Fibroblast of villous mesenchyme (primary cell): ENCODE measurements at regions not wholly inside any gene's neighbourhood (a gene's known extent, or its start where the extent isn't known, plus 50 kb on each side); places are given as distances from the start of the nearest gene placed in this dataset. TPM values are rescaled to one million over a fixed set of nuclear protein-coding genes. Genes with fewer than 3 reads are reported as not detected.

Experiments used
- DNase-seq: peaks from one replicate; pipeline ENCODE4 v3.0.0-alpha.2; 2010; ENCODE audit warnings: low read depth
- H3K4me3 ChIP-seq: 2 replicates; pipeline ENCODE4 v1.5.1; 2011; ENCODE audit warnings: low read depth, mild to moderate bottlenecking, low read length
- small RNA-seq: library from RNA; depleted of rRNA; stranded (forward); fragments of <200 nt; gene quantifications from one replicate; pipeline ENCODE3, GENCODE V24; 2012
- TF ChIP-seq, protein P1 (sequence below): IDR thresholded peaks from 2 replicates; pipeline ENCODE4 v1.5.1; 2012; ENCODE audit warnings: low read depth, mild to moderate bottlenecking, low read length; ENCODE audit not compliant: insufficient read depth

DNA sequence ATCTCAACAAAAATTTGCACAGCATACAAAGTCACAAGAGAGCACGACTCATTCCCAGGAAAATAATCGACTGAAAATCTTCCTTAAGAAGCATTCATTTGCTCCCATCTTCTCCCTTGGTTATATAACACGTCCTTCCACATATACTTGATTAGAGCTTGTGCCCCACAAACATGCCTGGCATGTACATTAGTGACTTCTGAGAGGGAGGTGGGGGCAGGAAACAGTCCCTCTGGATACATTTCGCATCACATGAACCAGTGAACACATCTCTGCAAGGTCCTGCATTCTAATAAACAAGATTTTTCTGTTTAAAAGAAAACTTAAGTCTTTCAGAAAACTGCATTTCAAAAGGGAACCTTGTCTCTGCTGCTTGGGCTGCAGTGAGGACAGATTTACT lies 54.1 kb upstream of the IGLL5 start:
- TF ChIP-seq, protein P1, sequence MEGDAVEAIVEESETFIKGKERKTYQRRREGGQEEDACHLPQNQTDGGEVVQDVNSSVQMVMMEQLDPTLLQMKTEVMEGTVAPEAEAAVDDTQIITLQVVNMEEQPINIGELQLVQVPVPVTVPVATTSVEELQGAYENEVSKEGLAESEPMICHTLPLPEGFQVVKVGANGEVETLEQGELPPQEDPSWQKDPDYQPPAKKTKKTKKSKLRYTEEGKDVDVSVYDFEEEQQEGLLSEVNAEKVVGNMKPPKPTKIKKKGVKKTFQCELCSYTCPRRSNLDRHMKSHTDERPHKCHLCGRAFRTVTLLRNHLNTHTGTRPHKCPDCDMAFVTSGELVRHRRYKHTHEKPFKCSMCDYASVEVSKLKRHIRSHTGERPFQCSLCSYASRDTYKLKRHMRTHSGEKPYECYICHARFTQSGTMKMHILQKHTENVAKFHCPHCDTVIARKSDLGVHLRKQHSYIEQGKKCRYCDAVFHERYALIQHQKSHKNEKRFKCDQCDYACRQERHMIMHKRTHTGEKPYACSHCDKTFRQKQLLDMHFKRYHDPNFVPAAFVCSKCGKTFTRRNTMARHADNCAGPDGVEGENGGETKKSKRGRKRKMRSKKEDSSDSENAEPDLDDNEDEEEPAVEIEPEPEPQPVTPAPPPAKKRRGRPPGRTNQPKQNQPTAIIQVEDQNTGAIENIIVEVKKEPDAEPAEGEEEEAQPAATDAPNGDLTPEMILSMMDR: no peak
- no peak for DNase-seq
- H3K4me3 ChIP-seq: no peak overlapping the region

DNA sequence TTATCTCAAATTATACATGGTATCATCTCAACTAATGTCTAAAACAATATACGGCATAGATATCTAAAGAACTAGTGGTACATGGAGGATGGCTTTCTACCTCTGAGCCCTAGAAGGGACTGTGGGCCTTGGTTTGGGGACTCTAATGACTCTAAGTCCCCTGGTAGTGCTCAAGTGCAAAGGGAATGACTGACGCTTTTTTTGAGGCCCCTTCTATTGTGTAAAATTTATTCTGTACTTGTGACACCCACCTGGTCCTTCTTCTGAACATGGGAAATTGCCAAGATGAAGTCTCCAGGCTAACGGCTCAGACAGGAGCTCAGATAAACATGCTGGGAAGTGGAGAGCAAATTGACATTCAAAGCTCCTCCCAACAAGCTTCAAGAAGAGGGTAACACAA lies 53.4 kb upstream of the IGLL5 start:
- TF ChIP-seq, protein P1: no peak
- DNase-seq: no peak
- H3K4me3 ChIP-seq: no peak overlapping the region

DNA sequence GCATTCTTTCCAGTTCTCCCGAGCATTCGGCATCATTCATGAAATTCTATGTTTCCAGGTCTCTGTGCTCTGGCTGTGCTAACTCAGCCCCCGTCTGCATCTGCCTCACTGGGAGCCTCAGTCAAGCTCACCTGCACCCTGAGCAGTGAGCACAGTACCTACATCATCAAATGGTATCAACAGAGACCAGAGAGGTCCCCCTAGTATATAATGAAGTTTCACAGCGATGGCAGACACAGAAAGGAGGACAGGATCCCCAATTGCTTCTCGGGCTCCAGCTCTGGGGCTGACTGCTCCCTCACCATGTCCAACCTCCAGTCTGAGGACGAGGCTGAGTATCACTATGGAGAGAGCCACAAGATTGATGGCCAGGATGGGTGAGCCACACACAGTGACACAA lies 52.8 kb upstream of the IGLL5 start:
- DNase-seq: no peak
- H3K4me3 ChIP-seq: no peak overlapping the region
- TF ChIP-seq, protein P1: no peak

DNA sequence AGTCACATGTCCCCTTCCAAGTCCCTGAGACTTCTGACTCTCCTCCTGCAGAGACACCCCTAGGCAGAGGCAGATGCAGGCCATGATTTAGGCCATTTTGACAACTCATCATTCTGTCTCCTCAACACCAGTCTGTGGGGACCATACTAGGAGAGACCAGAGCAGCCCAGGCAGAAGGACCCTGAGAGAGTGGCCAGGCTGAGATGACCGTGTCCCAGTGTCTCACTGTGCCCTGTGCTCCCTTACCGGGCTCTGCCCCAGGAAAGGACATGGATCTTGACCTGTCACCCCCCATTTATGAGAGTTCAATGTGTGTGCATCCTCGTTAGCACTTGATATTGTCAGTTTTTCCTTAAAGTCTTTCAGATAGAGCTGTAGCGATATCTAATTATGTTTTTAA lies 52.4 kb upstream of the IGLL5 start:
- no peak for DNase-seq
- H3K4me3 ChIP-seq: no peak overlapping the region
- TF ChIP-seq, protein P1: no peak

DNA sequence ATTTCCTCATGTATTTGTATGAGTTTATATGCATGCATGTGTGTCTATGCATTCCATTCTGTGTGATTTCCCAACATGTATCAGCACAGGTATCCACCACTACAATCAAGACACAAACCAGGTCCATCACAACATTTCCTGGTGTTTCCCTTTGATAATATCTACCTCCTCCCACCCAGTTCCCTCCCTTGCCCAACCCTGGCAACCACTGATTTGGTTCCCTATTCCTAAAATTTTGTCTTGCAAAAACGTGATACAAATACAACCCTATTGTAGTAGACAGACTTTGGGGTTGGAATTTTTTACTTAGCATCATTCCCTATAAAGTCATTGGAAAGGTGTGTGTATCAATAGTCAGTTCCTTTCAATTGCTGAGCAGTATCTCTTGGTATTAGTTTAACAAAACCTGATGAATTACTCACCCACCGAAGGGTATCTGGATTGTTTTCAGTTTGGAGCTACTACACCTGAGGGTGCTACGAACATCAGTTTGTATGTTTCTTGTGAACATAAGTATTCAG lies 51.8 kb upstream of the IGLL5 start:
- H3K4me3 ChIP-seq: no peak overlapping the region
- DNase-seq: no peak
- TF ChIP-seq, protein P1: no peak

DNA sequence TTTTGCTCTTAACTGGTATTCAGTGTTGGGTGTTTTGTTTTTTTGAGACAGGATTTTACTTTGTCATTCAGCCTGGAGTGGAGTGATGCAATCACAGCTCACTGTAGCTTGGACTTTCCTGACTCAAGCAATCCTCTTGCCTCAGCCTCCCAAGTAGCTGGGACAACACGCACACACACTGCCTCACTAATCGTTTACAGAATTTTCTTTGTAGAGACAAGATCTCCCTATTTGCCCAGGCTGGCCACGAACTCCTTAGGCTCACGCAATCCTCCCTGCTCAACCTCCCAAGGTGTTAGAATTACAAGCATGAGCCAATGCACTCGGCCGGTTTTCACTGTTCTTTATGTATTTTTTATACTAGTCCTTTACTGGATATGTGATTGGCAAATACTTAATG lies 51.0 kb upstream of the IGLL5 start:
- no peak overlapping the region for H3K4me3 ChIP-seq
- TF ChIP-seq, protein P1: no peak
- DNase-seq: peak; percentile 1

Small RNAs in the stretch of these regions (small RNA-seq; reads per million reads assigned to genes)
- not detected for gene AC244157.1
- gene AC245028.1: not detected
- gene AC245028.2: not detected
- gene AC245028.3: not detected
- gene IGLV3-13: not detected
- not detected for gene IGLV3-15
- not detected for gene IGLV3-17
- not detected for gene IGLVI-20
- gene IGLVVI-22-1: not detected
